Prostate gland (tissue), 2 donors: ENCODE measurements at regions not wholly inside any gene's neighbourhood (a gene's known extent, or its start where the extent isn't known, plus 50 kb on each side); places are given as distances from the start of the nearest gene placed in this dataset.

Source experiments
- POLR2A ChIP-seq: fragments of 450-650 bp; IDR thresholded peaks from one replicate; pipeline ENCODE4 v1.6.1; 2016; ENCODE audit warnings: antibody characterized with exemption, mild to moderate bottlenecking
- POLR2AphosphoS5 ChIP-seq: sonication (generic); formaldehyde crosslinking; IDR thresholded peaks from one replicate; pipeline ENCODE4 v1.6.1; 2017; ENCODE audit warnings: antibody characterized with exemption
- TF ChIP-seq, protein P1 (sequence below), 4 experiments: fragments of 200-600 bp in 2 of 4; fragments of 450-650 bp in 2 of 4; sonication (generic) in 2 of 4; IDR thresholded peaks; 1 replicate in 3 of 4; 2 replicates in 1 of 4; pipeline ENCODE4 v1.5.1; 2016 to 2019; ENCODE audit warnings: antibody characterized with exemption in 4 of 4, mild to moderate bottlenecking in 2 of 4, moderate library complexity in 2 of 4

DNA sequence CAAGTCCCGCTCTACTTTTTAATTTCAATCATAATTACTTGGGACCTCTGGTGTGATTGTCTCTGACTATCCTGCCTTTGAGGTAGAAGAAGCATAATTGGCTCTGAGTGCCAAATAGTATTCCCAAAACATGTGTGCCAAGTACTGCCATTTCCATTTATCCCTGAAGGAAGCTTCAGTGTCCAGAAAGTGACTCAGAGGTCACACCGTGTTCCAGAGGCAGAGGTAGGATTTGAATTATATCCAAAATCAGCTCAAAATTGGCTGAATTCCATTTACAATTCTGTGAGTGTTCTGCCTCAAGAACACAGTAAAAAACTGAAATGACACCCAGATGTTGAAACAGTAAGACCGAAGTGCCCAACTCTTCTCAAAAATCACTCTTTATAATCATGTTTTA, 255.3 kb downstream of the RSL24D1 start:
- TF ChIP-seq, protein P1, sequence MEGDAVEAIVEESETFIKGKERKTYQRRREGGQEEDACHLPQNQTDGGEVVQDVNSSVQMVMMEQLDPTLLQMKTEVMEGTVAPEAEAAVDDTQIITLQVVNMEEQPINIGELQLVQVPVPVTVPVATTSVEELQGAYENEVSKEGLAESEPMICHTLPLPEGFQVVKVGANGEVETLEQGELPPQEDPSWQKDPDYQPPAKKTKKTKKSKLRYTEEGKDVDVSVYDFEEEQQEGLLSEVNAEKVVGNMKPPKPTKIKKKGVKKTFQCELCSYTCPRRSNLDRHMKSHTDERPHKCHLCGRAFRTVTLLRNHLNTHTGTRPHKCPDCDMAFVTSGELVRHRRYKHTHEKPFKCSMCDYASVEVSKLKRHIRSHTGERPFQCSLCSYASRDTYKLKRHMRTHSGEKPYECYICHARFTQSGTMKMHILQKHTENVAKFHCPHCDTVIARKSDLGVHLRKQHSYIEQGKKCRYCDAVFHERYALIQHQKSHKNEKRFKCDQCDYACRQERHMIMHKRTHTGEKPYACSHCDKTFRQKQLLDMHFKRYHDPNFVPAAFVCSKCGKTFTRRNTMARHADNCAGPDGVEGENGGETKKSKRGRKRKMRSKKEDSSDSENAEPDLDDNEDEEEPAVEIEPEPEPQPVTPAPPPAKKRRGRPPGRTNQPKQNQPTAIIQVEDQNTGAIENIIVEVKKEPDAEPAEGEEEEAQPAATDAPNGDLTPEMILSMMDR (IDR thresholded peaks at IDR 0.05): no peak
- TF ChIP-seq POLR2A (no peak), POLR2AphosphoS5 (no peak)
